Liver (tissue), 8 donors: ENCODE measurements at regions not wholly inside any gene's neighbourhood (a gene's known extent, or its start where the extent isn't known, plus 50 kb on each side); places are given as distances from the start of the nearest gene placed in this dataset.
"Not testable (repeated sequence)": the region's sequence is repeated elsewhere in the genome, so short reads cannot be mapped to it uniquely, and the experiment has no call there.

Source experiments
- DNase-seq: peaks from one replicate; pipeline ENCODE4 v3.0.0-alpha.2; 2017; ENCODE audit warnings: low spot score
- H3K27ac ChIP-seq, 2 donors: one replicate each; pipeline ENCODE4 v1.7.0; 2013; ENCODE audit warnings: inconsistent platforms in 2 of 2, low read length in 2 of 2, control low read depth in 1 of 2, low read depth in 1 of 2, mild to moderate bottlenecking in 1 of 2
- H3K27me3 ChIP-seq, 4 donors: one replicate each; pipeline versions ENCODE4 v1.6.1 to v1.7.0; 2013; ENCODE audit warnings: low read length in 3 of 4, inconsistent platforms in 1 of 4, mild to moderate bottlenecking in 1 of 4, moderate library complexity in 1 of 4; ENCODE audit not compliant: control insufficient read depth in 4 of 4, insufficient read depth in 4 of 4
- H3K36me3 ChIP-seq, 4 donors: one replicate each; pipeline versions ENCODE4 v1.6.1 to v1.7.0; 2013; ENCODE audit warnings: low read length in 3 of 4, mild to moderate bottlenecking in 3 of 4, low read depth in 1 of 4, moderate library complexity in 1 of 4; ENCODE audit not compliant: control insufficient read depth in 4 of 4, insufficient read depth in 3 of 4
- H3K4me1 ChIP-seq, 4 donors: one replicate each; pipeline versions ENCODE4 v1.6.1 to v1.7.0; 2013; ENCODE audit warnings: low read length in 3 of 4, mild to moderate bottlenecking in 3 of 4, moderate library complexity in 1 of 4; ENCODE audit not compliant: control insufficient read depth in 4 of 4, insufficient read depth in 4 of 4
- H3K4me3 ChIP-seq, 3 donors: one replicate each; pipeline versions ENCODE4 v1.6.1 to v1.7.0; 2013; ENCODE audit warnings: low read length in 3 of 3, control low read depth in 1 of 3, low read depth in 1 of 3, mild to moderate bottlenecking in 1 of 3
- H3K9ac ChIP-seq, 2 donors: one replicate each; pipeline ENCODE4 v1.7.0; 2013; ENCODE audit warnings: low read length in 2 of 2, mild to moderate bottlenecking in 2 of 2, moderate library complexity in 2 of 2, control low read depth in 1 of 2, low read depth in 1 of 2
- H3K9me3 ChIP-seq, 4 donors: one replicate each; pipeline versions ENCODE4 v1.6.1 to v1.7.0; 2013; ENCODE audit warnings: low read length in 3 of 4; ENCODE audit not compliant: control insufficient read depth in 4 of 4
- ATF3 ChIP-seq: IDR thresholded peaks from 2 replicates; pipeline ENCODE4 v1.6.1; 2016; ENCODE audit warnings: antibody characterized with exemption
- CTCF ChIP-seq: fragments of 150-350 bp; IDR thresholded peaks from 2 replicates; pipeline ENCODE4 v1.5.1; 2017; ENCODE audit warnings: improper control_type of control experiment, low read depth, low read length; ENCODE audit not compliant: missing input control
- EGR1 ChIP-seq, 2 donors: IDR thresholded peaks; 2 replicates each; pipeline ENCODE4 v1.6.1; 2016 to 2018; ENCODE audit warnings: antibody characterized with exemption in 2 of 2, low read depth in 2 of 2
- FOXA1 ChIP-seq: IDR thresholded peaks from 2 replicates; pipeline ENCODE4 v1.6.1; 2016; ENCODE audit warnings: antibody characterized with exemption
- FOXA2 ChIP-seq: IDR thresholded peaks from 2 replicates; pipeline ENCODE4 v1.6.1; 2016; ENCODE audit warnings: antibody characterized with exemption
- GABPA ChIP-seq, 2 donors: IDR thresholded peaks in 1 of 2; conservative IDR thresholded peaks in 1 of 2; 2 replicates each; pipeline ENCODE4 v1.6.1; 2016; ENCODE audit warnings: antibody characterized with exemption in 2 of 2, mild to moderate bottlenecking in 1 of 2, moderate library complexity in 1 of 2
- JUND ChIP-seq, 2 donors: IDR thresholded peaks; 2 replicates each; pipeline ENCODE4 v1.6.1; 2016; ENCODE audit warnings: antibody characterized with exemption in 2 of 2
- MAX ChIP-seq: IDR thresholded peaks from 2 replicates; pipeline ENCODE4 v1.6.1; 2016; ENCODE audit warnings: antibody characterized with exemption
- NR2F2 ChIP-seq: IDR thresholded peaks from 2 replicates; pipeline ENCODE4 v1.6.1; 2016; ENCODE audit warnings: antibody characterized with exemption
- RAD21 ChIP-seq, 2 donors: IDR thresholded peaks; 2 replicates each; pipeline ENCODE4 v1.6.1; 2016; ENCODE audit warnings: antibody characterized with exemption in 2 of 2, mild to moderate bottlenecking in 2 of 2
- REST ChIP-seq: IDR thresholded peaks from 2 replicates; pipeline ENCODE4 v1.6.1; 2016; ENCODE audit warnings: antibody characterized with exemption, mild to moderate bottlenecking
- RXRA ChIP-seq, 2 donors: IDR thresholded peaks; 2 replicates each; pipeline ENCODE4 v1.6.1; 2017 to 2018; ENCODE audit warnings: antibody characterized with exemption in 2 of 2, mild to moderate bottlenecking in 1 of 2
- SP1 ChIP-seq: IDR thresholded peaks from 2 replicates; pipeline ENCODE4 v1.6.1; 2018; ENCODE audit warnings: antibody characterized with exemption, mild to moderate bottlenecking
- TAF1 ChIP-seq: conservative IDR thresholded peaks from 2 replicates; pipeline ENCODE4 v1.6.1; 2016; ENCODE audit warnings: antibody characterized with exemption, mild to moderate bottlenecking
- ZBTB33 ChIP-seq: IDR thresholded peaks from 2 replicates; pipeline ENCODE4 v1.6.1; 2016; ENCODE audit warnings: antibody characterized with exemption
- WGBS: extraction: QIAGEN DNeasy Blood & Tissue Kit; methylation state at CpG from one replicate; pipeline ENCODE4 v1.1.7; 2013; 5-methylcytosine and 5-hydroxymethylcytosine counted together
- donor health status: healthy.
- donor health status: healthy.
- donor health status: healthy.
- donor health status: healthy.
- donor health status: healthy.

- Histone ChIP-seq H3K4me3 (no peak overlapping the region), H3K27me3 (no peaks in the 10 kb centered on the region), H3K27ac (no peak overlapping the region), H3K36me3 (no peaks in the 10 kb centered on the region), H3K9ac (no peak overlapping the region), H3K4me1 (no peaks in the 10 kb centered on the region), H3K9me3 (no peaks in the 10 kb centered on the region)
- no peak for DNase-seq
- TF ChIP-seq RAD21 (IDR thresholded peaks at IDR 0.05) (no peak), JUND (IDR thresholded peaks at IDR 0.05) (no peak), NR2F2 (no peak), REST (no peak), RXRA (IDR thresholded peaks at IDR 0.05) (no peak)
- 57% methylated on average over 7 of the region's 7 CpGs for WGBS
Observed at GRCh38 chr6:164344801-164345291, 930.3 kb downstream of the QKI start.

- WGBS: 52% methylated on average over 4 of the region's 4 CpGs
Observed at GRCh38 chr6:164339442-164339841, 924.9 kb downstream of the QKI start.

GRCh38 chr6:164337925-164338397, 923.4 kb downstream of the QKI start:
- WGBS: 74% methylated on average over 4 of the region's 4 CpGs
- no peak for TF ChIP-seq ZBTB33
- no peak for TF ChIP-seq RAD21 (IDR thresholded peaks at IDR 0.05)
- no peak for TF ChIP-seq FOXA1
- TF ChIP-seq ATF3: no peak
- TF ChIP-seq TAF1: no peak
- TF ChIP-seq NR2F2: no peak
- no peak for TF ChIP-seq FOXA2
- no peak for TF ChIP-seq GABPA (IDR thresholded peaks at IDR 0.05 in 1 of 2, conservative IDR thresholded peaks at IDR 0.05 in 1 of 2)
- no peak for TF ChIP-seq MAX
- no peak for TF ChIP-seq CTCF
- no peak for TF ChIP-seq SP1
- TF ChIP-seq EGR1 (IDR thresholded peaks at IDR 0.05; ENCODE audit: low read depth in 2 of 2): no peak
- no peak for TF ChIP-seq REST
- TF ChIP-seq JUND (IDR thresholded peaks at IDR 0.05): no peak
- TF ChIP-seq RXRA (IDR thresholded peaks at IDR 0.05): no peak
- H3K4me3 ChIP-seq: no peak overlapping the region
- H3K9me3 ChIP-seq: no peaks in the 10 kb centered on the region
- H3K36me3 ChIP-seq: no peaks in the 10 kb centered on the region
- no peaks in the 10 kb centered on the region for H3K4me1 ChIP-seq
- no peak overlapping the region for H3K9ac ChIP-seq
- H3K27me3 ChIP-seq: no peaks in the 10 kb centered on the region
- no peak for DNase-seq
- no peak overlapping the region for H3K27ac ChIP-seq

More at GRCh38 chr6:164339442-164339841, 924.9 kb downstream of the QKI start:
- H3K9me3 ChIP-seq, DNase-seq, H3K9ac ChIP-seq, H3K36me3 ChIP-seq, H3K27me3 ChIP-seq, H3K4me3 ChIP-seq, H3K27ac ChIP-seq, H3K4me1 ChIP-seq: not testable (repeated sequence)
